ENCODE measurements at regions not wholly inside any gene's neighbourhood (a gene's known extent, or its start where the extent isn't known, plus 50 kb on each side); places are given as distances from the start of the nearest gene placed in this dataset.
"Not testable (repeated sequence)": the region's sequence is repeated elsewhere in the genome, so short reads cannot be mapped to it uniquely, and the experiment has no call there.

- no peak for TF ChIP-seq ATF2 (IDR thresholded peaks at IDR 0.05; ENCODE audit: low read length)
- no peak for TF ChIP-seq RAD21 (IDR thresholded peaks at IDR 0.05; ENCODE audit: insufficient read depth, low read depth, low read length)
These were observed 452.7 kb upstream of the ADGRB3 start (continued) for GRCh38 chr6:68182386-68182785.

- H2AFZ ChIP-seq (ENCODE audit: control insufficient read depth, low read depth, low read length); CTCF ChIA-PET; H3K4me3 ChIP-seq; POLR2A ChIA-PET; intact Hi-C loops (cut with micrococcal nuclease; ENCODE audit: unreplicated experiment); RAD21 ChIA-PET (ENCODE audit: unreplicated experiment); SMC1A ChIA-PET (ENCODE audit: uncharacterized antibody, unreplicated experiment); H4K20me1 ChIP-seq (ENCODE audit: control insufficient read depth, insufficient read depth); H3K4me1 ChIP-seq (ENCODE audit: control insufficient read depth, insufficient read depth, low read length); H3K9ac ChIP-seq (ENCODE audit: control insufficient read depth, insufficient read depth, low read length); H3K36me3 ChIP-seq (ENCODE audit: control insufficient read depth in 2 of 2, insufficient read depth in 2 of 2, low read length in 1 of 2); FAIRE-seq; BruUV-seq (replicated peaks); H3K79me2 ChIP-seq (ENCODE audit: control insufficient read depth, insufficient read depth, low read length); H3K27ac ChIP-seq (ENCODE audit: control insufficient read depth, insufficient read depth); in situ Hi-C loops (cut with MboI); H3K9me3 ChIP-seq (replicated peaks; ENCODE audit: control insufficient read depth, insufficient read depth, low read length); ATAC-seq; H3K27me3 ChIP-seq (replicated peaks in 1 of 2; ENCODE audit: control insufficient read depth in 2 of 2, insufficient read depth in 2 of 2, low read length in 1 of 2); H3K4me2 ChIP-seq (ENCODE audit: control insufficient read depth, insufficient read depth); DNase-seq (ENCODE audit: low read depth, low spot score): not testable (repeated sequence)
- WGBS (ENCODE audit: insufficient coverage, insufficient replicate concordance, low lambda C conversion rate, missing lambda C conversion rate), result 29% methylated on average over 3 of the region's 3 CpGs
These were observed 454.1 kb upstream of the ADGRB3 start for GRCh38 chr6:68181027-68181426.

- ATAC-seq, result no peak
- no TSS peak for BruUV-seq (replicated peaks)
- no peaks in the 10 kb centered on the region for H3K27me3 ChIP-seq (replicated peaks in 1 of 2; ENCODE audit: control insufficient read depth in 2 of 2, insufficient read depth in 2 of 2, low read length in 1 of 2)
- H3K4me1 ChIP-seq (ENCODE audit: control insufficient read depth, insufficient read depth, low read length), result no peaks in the 10 kb centered on the region
- ChIA-PET RAD21 (ENCODE audit: unreplicated experiment) (no interaction called here), POLR2A (no interaction called here), CTCF (no interaction called here), SMC1A (ENCODE audit: uncharacterized antibody, unreplicated experiment) (interaction anchor here (0.5 kb wide), 1 partner anchor 107 kb away, joined by 3 read pairs; no protein-coding TSS in a partner anchor)
- no peak overlapping the region for H3K4me2 ChIP-seq (ENCODE audit: control insufficient read depth, insufficient read depth)
- intact Hi-C loops (cut with micrococcal nuclease; ENCODE audit: unreplicated experiment), result no loop called here
- in situ Hi-C loops (cut with MboI), result no loop called here
- H3K36me3 ChIP-seq (ENCODE audit: control insufficient read depth in 2 of 2, insufficient read depth in 2 of 2, low read length in 1 of 2), result no peaks in the 10 kb centered on the region
- H3K4me3 ChIP-seq, result no peak overlapping the region
- no peak for DNase-seq (ENCODE audit: low read depth, low spot score)
- H3K9me3 ChIP-seq (replicated peaks; ENCODE audit: control insufficient read depth, insufficient read depth, low read length), result no peaks in the 10 kb centered on the region
- FAIRE-seq, result no peak
- no peak overlapping the region for H3K27ac ChIP-seq (ENCODE audit: control insufficient read depth, insufficient read depth)
- H4K20me1 ChIP-seq (ENCODE audit: control insufficient read depth, insufficient read depth), result no peaks in the 10 kb centered on the region
- no peak overlapping the region for H2AFZ ChIP-seq (ENCODE audit: control insufficient read depth, low read depth, low read length)
- no peak overlapping the region for H3K9ac ChIP-seq (ENCODE audit: control insufficient read depth, insufficient read depth, low read length)
- no peaks in the 10 kb centered on the region for H3K79me2 ChIP-seq (ENCODE audit: control insufficient read depth, insufficient read depth, low read length)
- 94% methylated on average over 2 of the region's 2 CpGs for WGBS (ENCODE audit: insufficient coverage, insufficient replicate concordance, low lambda C conversion rate, missing lambda C conversion rate)
- TF ChIP-seq CTCF (IDR thresholded peaks at IDR 0.05 in 2 of 3, conservative IDR thresholded peaks at IDR 0.05 in 1 of 3; ENCODE audit: control insufficient read depth in 2 of 3, extremely low read depth in 1 of 3, insufficient read depth in 1 of 3, low read depth in 3 of 3, low read length in 3 of 3), result no peak
- TF ChIP-seq TBL1XR1 (IDR thresholded peaks at IDR 0.05; ENCODE audit: low read depth, low read length), result no peak
- no peak for TF ChIP-seq YBX1 (IDR thresholded peaks at IDR 0.05)
- no peak for TF ChIP-seq POLR2AphosphoS5 (IDR thresholded peaks at IDR 0.05; ENCODE audit: low read length)
- no peak for TF ChIP-seq CHD1 (IDR thresholded peaks at IDR 0.05; ENCODE audit: low read depth, low read length)
- TF ChIP-seq KDM1A (IDR thresholded peaks at IDR 0.05; ENCODE audit: borderline replicate concordance), result no peak
- no peak for TF ChIP-seq EZH2 (IDR thresholded peaks at IDR 0.05; ENCODE audit: borderline replicate concordance, control insufficient read depth, low read depth, low read length)
- no peak for TF ChIP-seq EP300 (IDR thresholded peaks at IDR 0.05; ENCODE audit: borderline replicate concordance in 1 of 2, control insufficient read depth in 1 of 2, low read depth in 2 of 2, low read length in 2 of 2)
- TF ChIP-seq CBFB (IDR thresholded peaks at IDR 0.05; ENCODE audit: low read depth), result no peak
- TF ChIP-seq ASH2L (IDR thresholded peaks at IDR 0.05; ENCODE audit: borderline replicate concordance, low read depth), result no peak
- TF ChIP-seq IKZF2 (IDR thresholded peaks at IDR 0.05), result no peak
These were observed 461.5 kb upstream of the ADGRB3 start for GRCh38 chr6:68173616-68174015.
